ENCODE measurements at regions not wholly inside any gene's neighbourhood (a gene's known extent, or its start where the extent isn't known, plus 50 kb on each side); places are given as distances from the start of the nearest gene placed in this dataset.
"Not testable (repeated sequence)": the region's sequence is repeated elsewhere in the genome, so short reads cannot be mapped to it uniquely, and the experiment has no call there.

DNA sequence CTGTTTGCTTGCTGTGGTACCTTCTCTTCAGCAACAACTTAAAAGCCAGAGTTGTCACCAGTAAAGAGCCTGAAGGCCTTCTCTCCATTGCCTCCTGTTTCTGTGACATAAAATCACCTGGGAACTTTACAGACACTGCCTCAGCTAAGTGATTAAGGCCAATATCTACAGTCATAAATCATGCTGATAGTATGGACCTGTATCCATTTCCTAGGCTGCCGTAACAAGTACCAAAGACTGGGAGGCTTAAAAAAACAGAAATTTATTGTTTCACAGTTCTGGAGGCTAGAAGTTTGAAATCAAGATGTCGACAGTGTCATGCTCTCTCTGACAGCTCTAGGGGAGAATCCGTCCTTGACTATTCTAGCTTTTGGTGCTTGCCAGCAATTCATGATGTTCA is 108.4 kb upstream of the UNC5B start:
- Histone ChIP-seq H3K4me3 (ENCODE audit: insufficient read depth, low read depth, low read length) (no peak overlapping the region), H3K56ac (ENCODE audit: extremely low read depth, insufficient read depth, low read length) (no peak overlapping the region), H2BK20ac (ENCODE audit: low read depth, low read length) (no peak overlapping the region), H3K27me3 (ENCODE audit: control insufficient read depth, insufficient read depth, low read length) (no peaks in the 10 kb centered on the region; the same call in 1 of the 2 replicates), H2AFZ (replicated peaks; ENCODE audit: low read length, poor library complexity) (no peak overlapping the region), H2BK120ac (ENCODE audit: low read depth, low read length) (no peak overlapping the region), H3K9me1 (ENCODE audit: insufficient read depth, low read length) (no peaks in the 10 kb centered on the region), H3K14ac (replicated peaks; ENCODE audit: low read depth, low read length) (no peak overlapping the region), H3K36me3 (ENCODE audit: control insufficient read depth, insufficient read depth, low read length) (no peaks in the 10 kb centered on the region), H4K20me1 (ENCODE audit: insufficient read depth, low read length) (no peaks in the 10 kb centered on the region), H3K18ac (ENCODE audit: low read depth, low read length) (no peak overlapping the region), H4K8ac (ENCODE audit: low read depth in 2 of 2, low read length in 2 of 2) (no peak overlapping the region), H3K79me1 (ENCODE audit: low read depth in 1 of 2, low read length in 2 of 2) (no peaks in the 10 kb centered on the region), H3K4me2 (ENCODE audit: low read depth, low read length) (no peak overlapping the region), H2BK15ac (ENCODE audit: low read depth, low read length) (no peak overlapping the region), H3K9ac (ENCODE audit: low read depth, low read length) (no peak overlapping the region), H4K91ac (ENCODE audit: insufficient read depth, low read depth, low read length) (no peak overlapping the region), H3K4ac (ENCODE audit: low read depth, low read length) (no peak overlapping the region), H3K9me3 (ENCODE audit: control insufficient read depth, insufficient read depth, low read length) (no peaks in the 10 kb centered on the region), H2AK5ac (ENCODE audit: low read depth, low read length) (no peak overlapping the region), H2BK5ac (ENCODE audit: low read depth, low read length, poor library complexity, severe bottlenecking) (no peak overlapping the region), H3K4me1 (ENCODE audit: control insufficient read depth, insufficient read depth, low read length) (no peaks in the 10 kb centered on the region), H2AK9ac (replicated peaks; ENCODE audit: low read depth, low read length, poor library complexity) (peak overlapping the region; percentile 61), H3K27ac (ENCODE audit: insufficient read depth, low read length) (no peak overlapping the region), H4K5ac (ENCODE audit: low read depth, low read length) (no peak overlapping the region), H3K23ac (ENCODE audit: low read depth, low read length) (no peak overlapping the region)
- POLR2A ChIA-PET (ENCODE audit: unreplicated experiment) = no interaction called here
- DNase-seq (no peak), ATAC-seq (ENCODE audit: low read depth) (no peak)
- dilution Hi-C loops (cut with HindIII; ENCODE audit: low sequenced_read_pairs, unreplicated experiment) = no loop called here
- 40% methylated on average over 2 of the region's 3 CpGs; no CpG with 5 or more reads in 1 of the 2 experiments for WGBS, 2 experiments (ENCODE audit: extremely low coverage in 2 of 2, insufficient read length in 1 of 2)
- CTCF ChIA-PET = no interaction called here
- in situ Hi-C loops (cut with MboI; ENCODE audit: low sequenced_read_pairs) = no loop called here
- no TSS peak for BruUV-seq (replicated peaks)
- TF ChIP-seq BHLHE40 (IDR thresholded peaks at IDR 0.05; ENCODE audit: low read depth, low read length) = no peak
- TF ChIP-seq, protein P1, sequence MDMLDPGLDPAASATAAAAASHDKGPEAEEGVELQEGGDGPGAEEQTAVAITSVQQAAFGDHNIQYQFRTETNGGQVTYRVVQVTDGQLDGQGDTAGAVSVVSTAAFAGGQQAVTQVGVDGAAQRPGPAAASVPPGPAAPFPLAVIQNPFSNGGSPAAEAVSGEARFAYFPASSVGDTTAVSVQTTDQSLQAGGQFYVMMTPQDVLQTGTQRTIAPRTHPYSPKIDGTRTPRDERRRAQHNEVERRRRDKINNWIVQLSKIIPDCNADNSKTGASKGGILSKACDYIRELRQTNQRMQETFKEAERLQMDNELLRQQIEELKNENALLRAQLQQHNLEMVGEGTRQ (IDR thresholded peaks at IDR 0.05; ENCODE audit: low read depth, low read length) = no peak
- no peak for TF ChIP-seq SMC3 (IDR thresholded peaks at IDR 0.05; ENCODE audit: low read depth, low read length)
- TF ChIP-seq, protein P2, sequence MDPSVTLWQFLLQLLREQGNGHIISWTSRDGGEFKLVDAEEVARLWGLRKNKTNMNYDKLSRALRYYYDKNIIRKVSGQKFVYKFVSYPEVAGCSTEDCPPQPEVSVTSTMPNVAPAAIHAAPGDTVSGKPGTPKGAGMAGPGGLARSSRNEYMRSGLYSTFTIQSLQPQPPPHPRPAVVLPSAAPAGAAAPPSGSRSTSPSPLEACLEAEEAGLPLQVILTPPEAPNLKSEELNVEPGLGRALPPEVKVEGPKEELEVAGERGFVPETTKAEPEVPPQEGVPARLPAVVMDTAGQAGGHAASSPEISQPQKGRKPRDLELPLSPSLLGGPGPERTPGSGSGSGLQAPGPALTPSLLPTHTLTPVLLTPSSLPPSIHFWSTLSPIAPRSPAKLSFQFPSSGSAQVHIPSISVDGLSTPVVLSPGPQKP (IDR thresholded peaks at IDR 0.05; ENCODE audit: borderline replicate concordance, low read depth, low read length) = no peak
- no peak for TF ChIP-seq RCOR1 (IDR thresholded peaks at IDR 0.05; ENCODE audit: insufficient replicate concordance, low read length)
- TF ChIP-seq MXI1 (IDR thresholded peaks at IDR 0.05; ENCODE audit: borderline replicate concordance, low read depth, low read length) = no peak
- intact Hi-C loops (cut with micrococcal nuclease) = no loop called here

DNA sequence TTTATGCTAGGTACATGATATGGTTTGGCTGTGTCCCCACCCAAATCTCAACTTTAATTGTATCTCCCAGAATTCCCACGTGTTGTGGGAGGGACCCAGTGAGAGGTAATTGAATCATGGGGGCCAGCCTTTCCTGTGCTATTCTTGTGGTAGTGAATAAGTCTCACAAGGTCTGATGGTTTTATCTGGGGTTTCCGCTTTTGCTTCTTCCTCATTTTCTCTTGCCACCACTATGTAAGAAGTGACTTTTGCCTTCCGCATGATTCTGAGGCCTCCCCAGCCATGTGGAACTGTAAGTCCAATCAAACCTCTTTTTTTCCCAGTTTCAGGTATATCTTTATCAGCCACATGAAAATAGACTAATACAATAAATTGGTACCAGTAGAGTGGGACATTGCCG is 106.2 kb upstream of the UNC5B start:
- H3K27ac ChIP-seq (ENCODE audit: insufficient read depth, low read length); H2AFZ ChIP-seq (replicated peaks; ENCODE audit: low read length, poor library complexity); H2BK120ac ChIP-seq (ENCODE audit: low read depth, low read length); H3K36me3 ChIP-seq (ENCODE audit: control insufficient read depth, insufficient read depth, low read length); H3K9me1 ChIP-seq (ENCODE audit: insufficient read depth, low read length); H3K23ac ChIP-seq (ENCODE audit: low read depth, low read length); H2AK9ac ChIP-seq (replicated peaks; ENCODE audit: low read depth, low read length, poor library complexity); H3K4me1 ChIP-seq (ENCODE audit: control insufficient read depth, insufficient read depth, low read length); H3K27me3 ChIP-seq (ENCODE audit: control insufficient read depth, insufficient read depth, low read length); H3K9ac ChIP-seq (ENCODE audit: low read depth, low read length); H3K18ac ChIP-seq (ENCODE audit: low read depth, low read length); H3K79me1 ChIP-seq (ENCODE audit: low read depth in 1 of 2, low read length in 2 of 2); BruUV-seq (replicated peaks); ATAC-seq (ENCODE audit: low read depth); H4K5ac ChIP-seq (ENCODE audit: low read depth, low read length); H4K20me1 ChIP-seq (ENCODE audit: insufficient read depth, low read length); DNase-seq; H2BK5ac ChIP-seq (ENCODE audit: low read depth, low read length, poor library complexity, severe bottlenecking); H2AK5ac ChIP-seq (ENCODE audit: low read depth, low read length); in situ Hi-C loops (cut with MboI; ENCODE audit: low sequenced_read_pairs); H4K8ac ChIP-seq (ENCODE audit: low read depth in 2 of 2, low read length in 2 of 2); intact Hi-C loops (cut with micrococcal nuclease); dilution Hi-C loops (cut with HindIII; ENCODE audit: low sequenced_read_pairs, unreplicated experiment); H2BK15ac ChIP-seq (ENCODE audit: low read depth, low read length); H3K4ac ChIP-seq (ENCODE audit: low read depth, low read length); H3K4me3 ChIP-seq (ENCODE audit: insufficient read depth, low read depth, low read length); H3K14ac ChIP-seq (replicated peaks; ENCODE audit: low read depth, low read length); POLR2A ChIA-PET (ENCODE audit: unreplicated experiment); H2BK20ac ChIP-seq (ENCODE audit: low read depth, low read length); H3K56ac ChIP-seq (ENCODE audit: extremely low read depth, insufficient read depth, low read length); CTCF ChIA-PET; H3K4me2 ChIP-seq (ENCODE audit: low read depth, low read length); H4K91ac ChIP-seq (ENCODE audit: insufficient read depth, low read depth, low read length); H3K9me3 ChIP-seq (ENCODE audit: control insufficient read depth, insufficient read depth, low read length): not testable (repeated sequence)
- WGBS, 2 experiments (ENCODE audit: extremely low coverage in 2 of 2, insufficient read length in 1 of 2) = no CpG with 5 or more reads among the region's 4 CpGs

Data from IMR-90 (cell line).